Neural cell (in vitro differentiated cells): ENCODE measurements at regions not wholly inside any gene's neighbourhood (a gene's known extent, or its start where the extent isn't known, plus 50 kb on each side); places are given as distances from the start of the nearest gene placed in this dataset.

Experiments used
- CTCF ChIP-seq: fragments of 450-650 bp; IDR thresholded peaks from 2 replicates; pipeline ENCODE4 v1.5.1; 2014; ENCODE audit warnings: antibody characterized with exemption, mild to moderate bottlenecking, moderate library complexity; ENCODE audit not compliant: poor library complexity, severe bottlenecking
- EP300 ChIP-seq: fragments of 450-650 bp; conservative IDR thresholded peaks from 2 replicates; pipeline ENCODE4 v1.6.1; 2014; ENCODE audit warnings: antibody characterized with exemption, mild to moderate bottlenecking, moderate library complexity; ENCODE audit not compliant: poor library complexity, severe bottlenecking
- MXI1 ChIP-seq: fragments of 450-650 bp; conservative IDR thresholded peaks from 2 replicates; pipeline ENCODE4 v1.6.1; 2014; ENCODE audit warnings: antibody characterized with exemption, mild to moderate bottlenecking; ENCODE audit not compliant: poor library complexity, severe bottlenecking
- POLR2AphosphoS5 ChIP-seq: IDR thresholded peaks from 2 replicates; pipeline ENCODE4 v1.6.1; 2012
- RAD21 ChIP-seq: fragments of 450-650 bp; conservative IDR thresholded peaks from 2 replicates; pipeline ENCODE4 v1.6.1; 2014; ENCODE audit warnings: antibody characterized with exemption, mild to moderate bottlenecking, moderate library complexity
- REST ChIP-seq: IDR thresholded peaks from 2 replicates; pipeline ENCODE4 v1.6.1; 2012; ENCODE audit warnings: borderline replicate concordance
- SMC3 ChIP-seq: fragments of 450-650 bp; conservative IDR thresholded peaks from 2 replicates; pipeline ENCODE4 v1.6.1; 2014; ENCODE audit warnings: antibody characterized with exemption, mild to moderate bottlenecking, moderate library complexity; ENCODE audit not compliant: poor library complexity

- TF ChIP-seq CTCF = no peak
- TF ChIP-seq RAD21 = no peak
- no peak for TF ChIP-seq REST
- TF ChIP-seq EP300 = no peak
- no peak for TF ChIP-seq POLR2AphosphoS5
- no peak for TF ChIP-seq SMC3
- no peak for TF ChIP-seq MXI1
Measured at GRCh38 chr4:24394041-24394440, 190.3 kb downstream of the DHX15 start.
